ENCODE measurements at regions not wholly inside any gene's neighbourhood (a gene's known extent, or its start where the extent isn't known, plus 50 kb on each side); places are given as distances from the start of the nearest gene placed in this dataset.

DNA sequence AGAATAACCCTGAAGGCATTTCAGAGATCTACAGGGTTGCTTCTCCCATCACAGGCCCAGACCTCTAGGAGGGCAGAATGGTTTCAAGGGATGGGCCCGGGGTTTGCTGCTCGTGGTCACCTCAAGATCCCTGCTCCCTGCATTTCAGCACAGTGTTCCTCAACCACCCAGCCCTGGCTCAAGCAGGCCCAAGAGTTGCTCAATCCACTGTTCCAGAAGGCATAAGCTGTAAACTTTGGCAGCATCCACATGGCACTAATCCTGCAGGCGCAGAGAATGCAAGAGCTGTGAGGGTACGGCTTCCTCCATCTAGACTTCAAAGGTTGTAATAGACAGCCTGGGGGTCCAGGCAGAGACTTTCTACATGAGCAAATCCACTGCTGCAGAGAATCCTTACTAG, 225.0 kb upstream of the UBASH3B start:
- no peak for TF ChIP-seq POLR2A (IDR thresholded peaks at IDR 0.05)
- TF ChIP-seq POLR2AphosphoS5 (IDR thresholded peaks at IDR 0.05; ENCODE audit: insufficient read depth in 1 of 2, low read depth in 1 of 2) = no peak
- TF ChIP-seq, protein P1, sequence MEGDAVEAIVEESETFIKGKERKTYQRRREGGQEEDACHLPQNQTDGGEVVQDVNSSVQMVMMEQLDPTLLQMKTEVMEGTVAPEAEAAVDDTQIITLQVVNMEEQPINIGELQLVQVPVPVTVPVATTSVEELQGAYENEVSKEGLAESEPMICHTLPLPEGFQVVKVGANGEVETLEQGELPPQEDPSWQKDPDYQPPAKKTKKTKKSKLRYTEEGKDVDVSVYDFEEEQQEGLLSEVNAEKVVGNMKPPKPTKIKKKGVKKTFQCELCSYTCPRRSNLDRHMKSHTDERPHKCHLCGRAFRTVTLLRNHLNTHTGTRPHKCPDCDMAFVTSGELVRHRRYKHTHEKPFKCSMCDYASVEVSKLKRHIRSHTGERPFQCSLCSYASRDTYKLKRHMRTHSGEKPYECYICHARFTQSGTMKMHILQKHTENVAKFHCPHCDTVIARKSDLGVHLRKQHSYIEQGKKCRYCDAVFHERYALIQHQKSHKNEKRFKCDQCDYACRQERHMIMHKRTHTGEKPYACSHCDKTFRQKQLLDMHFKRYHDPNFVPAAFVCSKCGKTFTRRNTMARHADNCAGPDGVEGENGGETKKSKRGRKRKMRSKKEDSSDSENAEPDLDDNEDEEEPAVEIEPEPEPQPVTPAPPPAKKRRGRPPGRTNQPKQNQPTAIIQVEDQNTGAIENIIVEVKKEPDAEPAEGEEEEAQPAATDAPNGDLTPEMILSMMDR (IDR thresholded peaks at IDR 0.05) = no peak
- H3K4me3 ChIP-seq = no peak overlapping the region
- H3K36me3 ChIP-seq = no peaks in the 10 kb centered on the region
- intact Hi-C loops (cut with DNase I) = no loop called here
- no peaks in the 10 kb centered on the region for H3K9me3 ChIP-seq
- no peak for DNase-seq (ENCODE audit: extremely low spot score in 2 of 2)
- no peaks in the 10 kb centered on the region for H3K27me3 ChIP-seq
- no peaks in the 10 kb centered on the region for H3K4me1 ChIP-seq
- H3K27ac ChIP-seq = no peak overlapping the region

- no peak for DNase-seq (ENCODE audit: extremely low spot score in 2 of 2)
- H3K4me1 ChIP-seq = no peaks in the 10 kb centered on the region
- no peak overlapping the region for H3K27ac ChIP-seq
- H3K9me3 ChIP-seq = no peaks in the 10 kb centered on the region
- H3K27me3 ChIP-seq = no peaks in the 10 kb centered on the region
- intact Hi-C loops (cut with DNase I) = no loop called here
- TF ChIP-seq POLR2AphosphoS5 (IDR thresholded peaks at IDR 0.05; ENCODE audit: insufficient read depth in 1 of 2, low read depth in 1 of 2) (no peak), POLR2A (IDR thresholded peaks at IDR 0.05) (no peak)
- TF ChIP-seq, protein P1 (IDR thresholded peaks at IDR 0.05) = no peak
- no peak overlapping the region for H3K4me3 ChIP-seq
- H3K36me3 ChIP-seq = no peaks in the 10 kb centered on the region
Measured at GRCh38 chr11:122426073-122426472, 229.4 kb upstream of the UBASH3B start.

GRCh38 chr11:122424636-122425035, 230.9 kb upstream of the UBASH3B start:
- no peaks in the 10 kb centered on the region for H3K36me3 ChIP-seq
- H3K4me1 ChIP-seq = no peaks in the 10 kb centered on the region
- intact Hi-C loops (cut with DNase I) = no loop called here
- no peaks in the 10 kb centered on the region for H3K27me3 ChIP-seq
- DNase-seq (ENCODE audit: extremely low spot score in 2 of 2) = no peak
- H3K27ac ChIP-seq = no peak overlapping the region
- H3K4me3 ChIP-seq = no peak overlapping the region
- no peaks in the 10 kb centered on the region for H3K9me3 ChIP-seq
- TF ChIP-seq, protein P1 (IDR thresholded peaks at IDR 0.05) = no peak
- TF ChIP-seq POLR2A (IDR thresholded peaks at IDR 0.05) = no peak
- TF ChIP-seq POLR2AphosphoS5 (IDR thresholded peaks at IDR 0.05; ENCODE audit: insufficient read depth in 1 of 2, low read depth in 1 of 2) = no peak

DNA sequence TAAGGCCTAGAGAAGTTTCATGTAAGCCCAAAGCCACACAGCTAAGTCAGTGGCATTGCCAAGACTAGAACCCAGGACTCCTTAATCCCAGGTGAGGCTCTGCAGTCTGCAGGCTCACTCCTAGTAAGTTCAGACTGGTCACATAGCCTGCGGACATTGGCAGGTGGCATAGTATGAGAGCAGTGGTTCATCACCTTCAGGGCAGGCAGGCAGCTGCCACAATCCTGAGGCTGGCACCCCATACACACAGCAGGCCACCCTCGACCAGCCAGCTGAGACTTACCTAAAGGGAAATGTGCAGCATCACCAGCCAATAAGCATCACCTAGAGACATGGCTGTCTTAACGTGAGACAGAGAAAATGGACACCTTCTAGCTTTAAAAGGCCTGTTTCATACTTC, 231.6 kb upstream of the UBASH3B start:
- TF ChIP-seq POLR2AphosphoS5 (IDR thresholded peaks at IDR 0.05; ENCODE audit: insufficient read depth in 1 of 2, low read depth in 1 of 2) (no peak), POLR2A (IDR thresholded peaks at IDR 0.05) (no peak)
- TF ChIP-seq, protein P1 (IDR thresholded peaks at IDR 0.05) = no peak
- Histone ChIP-seq H3K36me3 (no peaks in the 10 kb centered on the region), H3K4me3 (no peak overlapping the region), H3K4me1 (no peaks in the 10 kb centered on the region), H3K9me3 (no peaks in the 10 kb centered on the region), H3K27me3 (no peaks in the 10 kb centered on the region), H3K27ac (no peak overlapping the region)
- no peak for DNase-seq (ENCODE audit: extremely low spot score in 2 of 2)
- intact Hi-C loops (cut with DNase I) = no loop called here

DNA sequence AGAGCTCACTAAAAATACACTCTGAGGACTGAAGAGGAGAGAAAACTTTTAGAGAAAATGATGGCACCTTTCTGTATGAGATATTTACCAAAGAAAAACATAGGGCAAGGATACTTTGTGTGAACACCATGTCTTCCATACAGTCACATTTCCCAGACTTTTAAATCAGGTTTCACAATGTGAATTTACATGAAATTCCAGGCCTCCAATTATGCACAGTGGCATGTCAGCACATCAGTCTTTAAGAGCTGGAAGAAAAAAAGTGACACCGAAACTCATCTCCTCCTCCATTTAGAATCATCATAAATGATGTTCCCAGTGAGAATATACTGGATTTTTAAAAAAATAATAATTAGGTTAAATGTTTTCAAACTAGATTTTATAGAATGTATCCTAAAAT, 232.2 kb upstream of the UBASH3B start:
- H3K4me3 ChIP-seq = no peak overlapping the region
- no peak for DNase-seq (ENCODE audit: extremely low spot score in 2 of 2)
- H3K27me3 ChIP-seq = no peaks in the 10 kb centered on the region
- H3K4me1 ChIP-seq = no peaks in the 10 kb centered on the region
- no peak overlapping the region for H3K27ac ChIP-seq
- H3K9me3 ChIP-seq = no peaks in the 10 kb centered on the region
- TF ChIP-seq POLR2AphosphoS5 (IDR thresholded peaks at IDR 0.05; ENCODE audit: insufficient read depth in 1 of 2, low read depth in 1 of 2) = no peak
- TF ChIP-seq, protein P1 (IDR thresholded peaks at IDR 0.05) = no peak
- TF ChIP-seq POLR2A (IDR thresholded peaks at IDR 0.05) = no peak
- intact Hi-C loops (cut with DNase I) = no loop called here
- H3K36me3 ChIP-seq = no peaks in the 10 kb centered on the region

All from vagina (tissue), 2 donors.